H9 (cell line): ENCODE measurements at regions not wholly inside any gene's neighbourhood (a gene's known extent, or its start where the extent isn't known, plus 50 kb on each side); places are given as distances from the start of the nearest gene placed in this dataset.

Experiments used
- DNase-seq: peaks from one replicate; pipeline ENCODE4 v3.0.0-alpha.2; 2017
- H2AFZ ChIP-seq: one replicate; pipeline ENCODE4 v1.6.1; 2013; ENCODE audit warnings: mild to moderate bottlenecking, low read length, control low read depth, moderate library complexity
- H2AK5ac ChIP-seq: 2 replicates; pipeline ENCODE4 v1.6.1; 2013; ENCODE audit warnings: low read length, control low read depth, mixed read lengths; ENCODE audit not compliant: insufficient read length
- H2BK120ac ChIP-seq: one replicate; pipeline ENCODE4 v1.6.1; 2013; ENCODE audit warnings: low read depth, mild to moderate bottlenecking, low read length, control low read depth, inconsistent platforms; ENCODE audit not compliant: poor library complexity, severe bottlenecking
- H2BK12ac ChIP-seq: 2 replicates; pipeline ENCODE4 v1.6.1; 2013; ENCODE audit warnings: low read length, control low read depth, mixed read lengths, low read depth; ENCODE audit not compliant: insufficient read length
- H2BK15ac ChIP-seq: 2 replicates; pipeline ENCODE4 v1.6.1; 2013; ENCODE audit warnings: low read depth, low read length, control low read depth
- H2BK20ac ChIP-seq: one replicate; pipeline ENCODE4 v1.6.1; 2013; ENCODE audit warnings: low read depth, mild to moderate bottlenecking, low read length, control low read depth, inconsistent platforms; ENCODE audit not compliant: poor library complexity, severe bottlenecking
- H2BK5ac ChIP-seq: 2 replicates; pipeline ENCODE4 v1.6.1; 2013; ENCODE audit warnings: low read length, control low read depth, mixed read lengths; ENCODE audit not compliant: insufficient read length
- H3K14ac ChIP-seq: 2 replicates; pipeline ENCODE4 v1.6.1; 2013; ENCODE audit warnings: low read length, control low read depth; ENCODE audit not compliant: insufficient read depth
- H3K18ac ChIP-seq: 2 replicates; pipeline ENCODE4 v1.6.1; 2013; ENCODE audit warnings: low read depth, mild to moderate bottlenecking, mixed read lengths, low read length, control low read depth; ENCODE audit not compliant: insufficient read length
- H3K23ac ChIP-seq: 2 replicates; pipeline ENCODE4 v1.6.1; 2013; ENCODE audit warnings: low read length, control low read depth, mixed read lengths, low read depth; ENCODE audit not compliant: insufficient read length
- H3K23me2 ChIP-seq: 2 replicates; pipeline ENCODE4 v1.6.1; 2013; ENCODE audit warnings: low read depth, mild to moderate bottlenecking, mixed read lengths, low read length, control low read depth; ENCODE audit not compliant: insufficient read length, poor library complexity, severe bottlenecking
- H3K27ac ChIP-seq: 2 replicates; pipeline ENCODE4 v1.5.1; 2013; ENCODE audit warnings: low read length, control low read depth, mixed read lengths, low read depth; ENCODE audit not compliant: insufficient read length
- H3K27me3 ChIP-seq: 2 replicates; pipeline ENCODE4 v1.6.1; 2013; ENCODE audit warnings: low read length, control low read depth, inconsistent platforms; ENCODE audit not compliant: insufficient read depth
- H3K4ac ChIP-seq: 2 replicates; pipeline ENCODE4 v1.6.1; 2013; ENCODE audit warnings: low read depth, mild to moderate bottlenecking, control low read depth, inconsistent platforms, low read length, moderate library complexity
- H3K4me1 ChIP-seq: 2 replicates; pipeline ENCODE4 v1.6.1; 2013; ENCODE audit warnings: low read length, control low read depth, inconsistent platforms; ENCODE audit not compliant: insufficient read depth
- H3K4me2 ChIP-seq: 2 replicates; pipeline ENCODE4 v1.6.1; 2013; ENCODE audit warnings: low read length, control low read depth, mixed read lengths; ENCODE audit not compliant: insufficient read length, insufficient read depth
- H3K56ac ChIP-seq: 2 replicates; pipeline ENCODE4 v1.6.1; 2013; ENCODE audit warnings: low read depth, mild to moderate bottlenecking, mixed read lengths, low read length, control low read depth; ENCODE audit not compliant: insufficient read length
- H3K79me1 ChIP-seq: 2 replicates; pipeline ENCODE4 v1.6.1; 2013; ENCODE audit warnings: low read depth, mild to moderate bottlenecking, moderate library complexity, low read length, control low read depth, inconsistent platforms; ENCODE audit not compliant: insufficient read depth, poor library complexity, severe bottlenecking
- H3K79me2 ChIP-seq: 2 replicates; pipeline ENCODE4 v1.6.1; 2013; ENCODE audit warnings: low read length, control low read depth, inconsistent platforms; ENCODE audit not compliant: insufficient read depth
- H3K9ac ChIP-seq: 2 replicates; pipeline ENCODE4 v1.6.1; 2013; ENCODE audit warnings: low read length, control low read depth, mixed read lengths; ENCODE audit not compliant: insufficient read length; ENCODE audit errors: extremely low read depth
- H3K9me3 ChIP-seq: one replicate; pipeline ENCODE4 v1.6.1; 2013; ENCODE audit warnings: low read depth, low read length, inconsistent platforms; ENCODE audit not compliant: control insufficient read depth
- H3T11ph ChIP-seq: one replicate; pipeline ENCODE4 v1.6.1; 2013; ENCODE audit warnings: mild to moderate bottlenecking, low read length, control low read depth, inconsistent platforms
- H4K20me1 ChIP-seq: one replicate; pipeline ENCODE4 v1.6.1; 2013; ENCODE audit not compliant: control insufficient read depth, insufficient read length, insufficient read depth
- H4K5ac ChIP-seq: 2 replicates; pipeline ENCODE4 v1.6.1; 2013; ENCODE audit warnings: low read depth, mild to moderate bottlenecking, mixed read lengths, low read length, control low read depth; ENCODE audit not compliant: insufficient read length
- H4K8ac ChIP-seq: replicated peaks from 2 replicates; pipeline ENCODE4 v1.6.1; 2013; ENCODE audit warnings: low read length, control low read depth, mixed read lengths, low read depth; ENCODE audit not compliant: insufficient read length
- H4K91ac ChIP-seq: 2 replicates; pipeline ENCODE4 v1.6.1; 2013; ENCODE audit warnings: low read depth, mild to moderate bottlenecking, moderate library complexity, mixed read lengths, low read length, control low read depth; ENCODE audit not compliant: insufficient read length
- H3K27ac Mint-ChIP-seq, 3 experiments: 2 replicates in 2 of 3; 3 replicates in 1 of 3; pipeline ENCODE4 v1.8.0; 2020 to 2021; ENCODE audit warnings: mixed read lengths in 3 of 3, mild to moderate bottlenecking in 1 of 3, moderate library complexity in 1 of 3
- H3K27me3 Mint-ChIP-seq: 2 replicates; pipeline ENCODE4 v1.8.0; 2021; ENCODE audit warnings: low read depth, mild to moderate bottlenecking, moderate library complexity, mixed read lengths
- H3K36me3 Mint-ChIP-seq, 3 experiments: 2 replicates in 2 of 3; 3 replicates in 1 of 3; pipeline ENCODE4 v1.8.0; 2020 to 2021; ENCODE audit warnings: low read depth in 3 of 3, mixed read lengths in 3 of 3; ENCODE audit not compliant: insufficient read depth in 1 of 3
- H3K4me1 Mint-ChIP-seq, 2 experiments: 2 replicates each; pipeline ENCODE4 v1.8.0; 2020; ENCODE audit warnings: mixed read lengths in 2 of 2
- H3K4me3 Mint-ChIP-seq, 2 experiments: 2 replicates in 1 of 2; 3 replicates in 1 of 2; pipeline ENCODE4 v1.8.0; 2020 to 2021; ENCODE audit warnings: mild to moderate bottlenecking in 2 of 2, mixed read lengths in 2 of 2, moderate library complexity in 1 of 2
- H3K9me3 Mint-ChIP-seq, 2 experiments: 2 replicates in 1 of 2; 3 replicates in 1 of 2; pipeline ENCODE4 v1.8.0; 2020; ENCODE audit warnings: mild to moderate bottlenecking in 2 of 2, mixed read lengths in 2 of 2, moderate library complexity in 1 of 2
- CTCF ChIP-seq: fragments of 200-600 bp; sonication (generic); conservative IDR thresholded peaks from 3 replicates; pipeline ENCODE4 v1.8.0; 2021; ENCODE audit warnings: antibody characterized with exemption, mild to moderate bottlenecking
- WGBS: extraction: QIAGEN DNeasy Blood & Tissue Kit; methylation state at CpG from one replicate; pipeline ENCODE4 v1.1.7; 2013; ENCODE audit warnings: missing lambda C conversion rate, low lambda C conversion rate, mixed read lengths; ENCODE audit not compliant: insufficient read length; ENCODE audit errors: extremely low coverage; 5-methylcytosine and 5-hydroxymethylcytosine counted together

- TF ChIP-seq CTCF: no peak
- Mint-ChIP-seq H3K9me3 (peaks cover 0 to 8% of the 10 kb centered on the region in 2 experiments; a peak in 2 of 5 replicates), H3K4me1 (peaks cover 44 to 51% of the 10 kb centered on the region in 2 experiments), H3K27ac (no peak overlapping the region), H3K27me3 (peaks cover 4% of the 10 kb centered on the region; the same call in 1 of the 2 replicates), H3K36me3 (peaks cover 0 to 18% (median 4%) of the 10 kb centered on the region in 3 experiments; a peak in 5 of 7 replicates), H3K4me3 (no peak overlapping the region)
- H4K91ac ChIP-seq: no peak overlapping the region
- no peak overlapping the region for H4K8ac ChIP-seq
- no peak overlapping the region for H3K23ac ChIP-seq
- H2BK15ac ChIP-seq: no peak overlapping the region
- H3K56ac ChIP-seq: no peak overlapping the region
- H4K20me1 ChIP-seq: no peaks in the 10 kb centered on the region
- H3K23me2 ChIP-seq: no peaks in the 10 kb centered on the region
- H3K4me1 ChIP-seq: peaks cover 5% of the 10 kb centered on the region; the same call in 1 of the 2 replicates
- no peak overlapping the region for H3T11ph ChIP-seq
- no peak overlapping the region for H2BK120ac ChIP-seq
- H2AFZ ChIP-seq: no peak overlapping the region
- H2BK5ac ChIP-seq: no peak overlapping the region
- H3K79me1 ChIP-seq: no peaks in the 10 kb centered on the region
- H2AK5ac ChIP-seq: no peak overlapping the region
- no peak for DNase-seq
- H3K18ac ChIP-seq: no peak overlapping the region
- no peak overlapping the region for H2BK20ac ChIP-seq
- no peaks in the 10 kb centered on the region; the same call in 1 of the 2 replicates for H3K79me2 ChIP-seq
- no peak overlapping the region for H2BK12ac ChIP-seq
- no peak overlapping the region for H4K5ac ChIP-seq
- no peak overlapping the region for H3K4me2 ChIP-seq
- H3K14ac ChIP-seq: no peak overlapping the region
- H3K9ac ChIP-seq: no peak overlapping the region
- no peaks in the 10 kb centered on the region for H3K9me3 ChIP-seq
- no peak overlapping the region for H3K27ac ChIP-seq
- WGBS: no CpG with 5 or more reads among the region's 5 CpGs
- no peaks in the 10 kb centered on the region for H3K27me3 ChIP-seq
- no peak overlapping the region for H3K4ac ChIP-seq
These were observed 54.1 kb upstream of the TCF20 start for GRCh38 chr22:42324566-42324965.
